Thyroid gland (tissue), 4 donors: ENCODE measurements at regions not wholly inside any gene's neighbourhood (a gene's known extent, or its start where the extent isn't known, plus 50 kb on each side); places are given as distances from the start of the nearest gene placed in this dataset.

Experiments
- CTCF ChIP-seq, 6 experiments: fragments of 200-600 bp in 3 of 6; fragments of 450-650 bp in 3 of 6; sonication (generic) in 3 of 6; IDR thresholded peaks; one replicate each; pipeline ENCODE4 v1.5.1; 2016 to 2019; ENCODE audit warnings: antibody characterized with exemption in 6 of 6, mild to moderate bottlenecking in 2 of 6, inconsistent platforms in 1 of 6, moderate library complexity in 1 of 6
- POLR2A ChIP-seq, 2 donors: fragments of 450-650 bp; IDR thresholded peaks; one replicate each; pipeline ENCODE4 v1.6.1; 2017; ENCODE audit warnings: antibody characterized with exemption in 2 of 2, mild to moderate bottlenecking in 2 of 2, moderate library complexity in 1 of 2

GRCh38 chr6:14951704-14952103, 294.2 kb upstream of the JARID2 start:
- TF ChIP-seq CTCF (IDR thresholded peaks at IDR 0.05) = no peak
- no peak for TF ChIP-seq POLR2A (IDR thresholded peaks at IDR 0.05)
